HEK293T (cell line): ENCODE measurements at regions not wholly inside any gene's neighbourhood (a gene's known extent, or its start where the extent isn't known, plus 50 kb on each side); places are given as distances from the start of the nearest gene placed in this dataset.

Experiments
- CTCF ChIA-PET: fragments of 350-600 bp; formaldehyde crosslinking; extraction: SDS; loops from one replicate; lab custom pipeline; 2021; ENCODE audit warnings: antibody characterized with exemption, inconsistent platforms; lab: Yijun Ruan, JAX
- POLR2A ChIA-PET: fragments of 350-600 bp; formaldehyde crosslinking; extraction: SDS; loops from one replicate; lab custom pipeline; 2020; ENCODE audit warnings: antibody characterized with exemption, inconsistent platforms; lab: Yijun Ruan, JAX
- DNase-seq: peaks from one replicate; pipeline ENCODE4 v3.0.0; 2012; ENCODE audit warnings: mixed read lengths; ENCODE audit errors: extremely low spot score
- ARNT ChIP-seq: fragments of 450-650 bp; IDR thresholded peaks from 2 replicates; pipeline ENCODE4 v1.6.1; 2017; ENCODE audit warnings: mild to moderate bottlenecking
- BHLHE40 ChIP-seq: fragments of 450-650 bp; IDR thresholded peaks from 2 replicates; pipeline ENCODE4 v1.6.1; 2016; ENCODE audit warnings: mild to moderate bottlenecking, moderate library complexity, borderline replicate concordance
- CTBP1 ChIP-seq: fragments of 450-650 bp; IDR thresholded peaks from 2 replicates; pipeline ENCODE4 v1.6.1; 2016; ENCODE audit warnings: borderline replicate concordance
- ELF4 ChIP-seq: fragments of 450-650 bp; IDR thresholded peaks from 2 replicates; pipeline ENCODE4 v1.6.1; 2017; ENCODE audit warnings: antibody characterized with exemption
- FOXA1 ChIP-seq: fragments of 450-650 bp; IDR thresholded peaks from 2 replicates; pipeline ENCODE4 v1.6.1; 2016; ENCODE audit warnings: mild to moderate bottlenecking
- FOXK2 ChIP-seq: fragments of 450-650 bp; IDR thresholded peaks from 2 replicates; pipeline ENCODE4 v1.6.1; 2016; ENCODE audit warnings: mild to moderate bottlenecking
- FOXM1 ChIP-seq: fragments of 450-650 bp; IDR thresholded peaks from 2 replicates; pipeline ENCODE4 v1.6.1; 2017; ENCODE audit warnings: mild to moderate bottlenecking, borderline replicate concordance
- HDGF ChIP-seq: fragments of 450-650 bp; IDR thresholded peaks from 2 replicates; pipeline ENCODE4 v1.6.1; 2017; ENCODE audit warnings: antibody characterized with exemption, borderline replicate concordance
- L3MBTL2 ChIP-seq: fragments of 450-650 bp; conservative IDR thresholded peaks from 2 replicates; pipeline ENCODE4 v1.6.1; 2016; ENCODE audit warnings: mild to moderate bottlenecking
- LEF1 ChIP-seq: fragments of 450-650 bp; IDR thresholded peaks from 2 replicates; pipeline ENCODE4 v1.6.1; 2017; ENCODE audit warnings: mild to moderate bottlenecking, borderline replicate concordance
- NFRKB ChIP-seq: fragments of 450-650 bp; IDR thresholded peaks from 2 replicates; pipeline ENCODE4 v1.6.1; 2016; ENCODE audit warnings: mild to moderate bottlenecking, moderate library complexity
- SP1 ChIP-seq: fragments of 450-650 bp; IDR thresholded peaks from 2 replicates; pipeline ENCODE4 v1.6.1; 2017
- SUZ12 ChIP-seq: fragments of 450-650 bp; IDR thresholded peaks from 2 replicates; pipeline ENCODE4 v1.6.1; 2016; ENCODE audit warnings: mild to moderate bottlenecking
- TARDBP ChIP-seq: fragments of 450-650 bp; IDR thresholded peaks from 2 replicates; pipeline ENCODE4 v1.6.1; 2016
- ZNF384 ChIP-seq: fragments of 450-650 bp; IDR thresholded peaks from 2 replicates; pipeline ENCODE4 v1.6.1; 2016
- TF ChIP-seq, protein P1 (sequence below): fragments of 450-650 bp; IDR thresholded peaks from 2 replicates; pipeline ENCODE4 v1.6.1; 2016

DNA sequence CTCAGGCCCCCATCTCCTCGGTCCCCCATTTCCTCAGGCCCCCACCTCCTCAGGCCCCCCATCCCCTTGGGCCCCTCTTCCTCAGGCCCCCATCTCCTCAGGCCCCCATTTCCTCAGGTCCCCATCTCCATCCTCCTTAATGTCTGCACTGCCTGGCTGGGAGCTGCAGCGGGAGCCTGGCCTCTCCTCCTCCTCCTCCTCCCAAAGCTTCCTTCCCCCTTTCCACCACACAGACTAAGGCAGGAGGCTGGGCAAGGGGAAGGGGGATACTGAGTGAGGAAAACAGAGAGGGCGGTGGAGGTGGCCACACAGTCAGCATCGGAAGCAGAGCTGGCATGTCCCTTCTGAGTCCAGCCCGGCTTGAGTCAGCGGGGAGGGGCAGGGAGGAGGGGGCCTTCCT lies 122.6 kb upstream of the RPS6KA2 start:
- POLR2A ChIA-PET = no interaction called here
- DNase-seq = no peak
- TF ChIP-seq SP1 = no peak
- TF ChIP-seq, protein P1, sequence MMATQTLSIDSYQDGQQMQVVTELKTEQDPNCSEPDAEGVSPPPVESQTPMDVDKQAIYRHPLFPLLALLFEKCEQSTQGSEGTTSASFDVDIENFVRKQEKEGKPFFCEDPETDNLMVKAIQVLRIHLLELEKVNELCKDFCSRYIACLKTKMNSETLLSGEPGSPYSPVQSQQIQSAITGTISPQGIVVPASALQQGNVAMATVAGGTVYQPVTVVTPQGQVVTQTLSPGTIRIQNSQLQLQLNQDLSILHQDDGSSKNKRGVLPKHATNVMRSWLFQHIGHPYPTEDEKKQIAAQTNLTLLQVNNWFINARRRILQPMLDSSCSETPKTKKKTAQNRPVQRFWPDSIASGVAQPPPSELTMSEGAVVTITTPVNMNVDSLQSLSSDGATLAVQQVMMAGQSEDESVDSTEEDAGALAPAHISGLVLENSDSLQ = no peak
- no peak for TF ChIP-seq ARNT
- no peak for TF ChIP-seq HDGF
- TF ChIP-seq CTBP1 = no peak
- no peak for TF ChIP-seq ELF4
- no peak for TF ChIP-seq FOXK2
- no peak for TF ChIP-seq NFRKB
- no peak for TF ChIP-seq FOXA1
- TF ChIP-seq BHLHE40 = no peak
- TF ChIP-seq ZNF384 = no peak
- no peak for TF ChIP-seq L3MBTL2
- no peak for TF ChIP-seq LEF1
- no peak for TF ChIP-seq SUZ12
- TF ChIP-seq TARDBP = no peak
- no peak for TF ChIP-seq FOXM1
- CTCF ChIA-PET = no interaction called here

DNA sequence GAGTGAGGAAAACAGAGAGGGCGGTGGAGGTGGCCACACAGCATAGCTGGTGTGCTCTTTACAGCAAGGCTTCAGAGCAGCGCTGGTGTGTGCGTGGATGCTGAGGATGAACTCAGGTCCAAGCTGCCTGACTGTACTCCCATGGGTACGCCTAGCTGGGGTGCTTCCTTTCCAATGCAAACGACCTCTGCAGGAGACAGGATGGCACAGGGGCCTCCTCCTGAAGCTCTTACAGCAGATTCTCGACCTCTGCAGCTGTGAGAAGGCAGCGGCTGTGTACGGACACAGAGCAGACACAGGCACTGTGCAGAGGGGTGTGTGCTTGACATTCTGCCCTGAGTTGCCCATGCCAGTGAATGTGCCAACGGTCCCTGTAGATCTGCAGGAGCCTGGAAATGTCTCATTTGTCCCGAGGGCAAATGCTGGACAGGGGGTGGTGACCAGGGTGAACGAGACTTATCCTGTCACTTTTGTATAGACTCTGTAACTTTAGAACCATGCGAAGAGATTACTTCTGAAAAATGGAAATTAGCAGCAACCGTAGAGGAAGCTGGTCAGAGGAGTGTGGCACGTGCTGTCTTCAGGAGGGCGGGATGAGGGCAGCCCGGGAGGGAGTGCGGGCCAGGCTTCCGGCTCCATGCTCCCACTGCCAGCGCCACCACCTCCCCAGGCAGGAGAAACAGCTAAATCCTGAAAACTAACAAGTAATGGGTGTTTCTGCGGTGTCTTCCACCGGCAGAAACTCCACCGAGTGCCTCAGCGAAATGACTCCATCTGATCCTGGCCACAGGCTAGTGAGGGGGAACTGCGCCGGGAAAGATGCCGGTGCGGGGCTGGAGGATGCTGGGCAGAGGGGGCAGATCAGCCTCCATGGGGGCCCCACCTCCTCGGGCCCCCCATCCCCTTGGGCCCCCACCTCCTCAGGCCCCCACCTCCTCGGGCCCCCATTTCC lies 120.9 kb upstream of the RPS6KA2 start:
- TF ChIP-seq, protein P1 = no peak
- TF ChIP-seq FOXM1 = no peak
- no peak for DNase-seq
- CTCF ChIA-PET = interaction anchor here (1.9 kb wide), 1 partner anchor 27 kb away, joined by 7 read pairs; no protein-coding TSS in a partner anchor
- POLR2A ChIA-PET = no interaction called here

DNA sequence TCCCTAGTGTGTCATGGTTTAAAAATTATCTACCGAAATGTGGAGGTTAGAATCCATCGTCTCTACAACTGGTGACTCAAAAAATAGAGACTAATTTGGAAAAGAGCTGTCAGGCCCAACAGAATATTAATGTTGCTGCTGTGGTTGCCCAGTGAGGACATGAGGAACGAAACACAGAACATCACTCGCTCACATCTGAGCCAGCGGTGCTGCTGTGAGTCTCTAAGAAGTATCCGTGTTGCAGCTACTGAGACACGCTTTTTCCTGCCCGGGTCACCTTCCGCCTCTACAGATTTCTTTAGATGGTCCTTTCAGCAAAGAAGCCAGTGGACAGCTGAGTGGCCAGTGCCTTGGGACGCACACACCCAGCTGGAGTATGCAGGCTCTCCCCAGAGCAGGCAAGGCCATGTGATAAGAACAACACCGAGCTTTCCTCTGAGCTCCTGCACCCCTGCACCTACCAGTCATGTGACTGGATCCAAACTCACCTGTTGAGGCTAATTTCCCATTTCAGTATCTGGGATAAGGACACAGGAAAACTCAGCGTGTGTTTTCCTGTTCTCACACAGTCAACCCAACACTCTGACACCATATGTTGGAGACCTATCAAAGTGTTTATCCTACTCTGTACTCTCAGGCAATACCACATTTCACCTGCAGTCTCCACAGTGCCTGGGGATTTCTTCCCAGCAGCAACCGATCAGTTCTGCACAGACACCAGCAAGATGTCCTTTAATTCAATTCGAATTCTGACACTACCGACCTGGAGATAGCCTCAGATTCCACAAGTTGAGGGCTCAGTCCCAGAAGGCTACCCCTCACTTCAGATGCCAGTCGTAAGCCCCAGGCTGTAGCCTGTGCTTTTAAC lies 119.0 kb upstream of the RPS6KA2 start:
- ChIA-PET POLR2A (interaction anchor here (0.9 kb wide), 1 partner anchor 19 kb away, joined by 3 read pairs; no protein-coding TSS in a partner anchor), CTCF (interaction anchor here (1.2 to 1.9 kb wide), 2 partner anchors 26 to 29 kb away, joined by 4 to 7 read pairs; no protein-coding TSS in a partner anchor)
- no peak for TF ChIP-seq ZNF384
- no peak for TF ChIP-seq ELF4
- no peak for TF ChIP-seq FOXM1
- no peak for TF ChIP-seq HDGF
- TF ChIP-seq TARDBP = no peak
- no peak for TF ChIP-seq FOXA1
- TF ChIP-seq, protein P1 = no peak
- no peak for TF ChIP-seq SUZ12
- no peak for TF ChIP-seq BHLHE40
- no peak for TF ChIP-seq LEF1
- no peak for TF ChIP-seq SP1
- TF ChIP-seq ARNT = no peak
- TF ChIP-seq NFRKB = no peak
- no peak for TF ChIP-seq L3MBTL2
- TF ChIP-seq CTBP1 = no peak
- TF ChIP-seq FOXK2 = no peak
- no peak for DNase-seq

DNA sequence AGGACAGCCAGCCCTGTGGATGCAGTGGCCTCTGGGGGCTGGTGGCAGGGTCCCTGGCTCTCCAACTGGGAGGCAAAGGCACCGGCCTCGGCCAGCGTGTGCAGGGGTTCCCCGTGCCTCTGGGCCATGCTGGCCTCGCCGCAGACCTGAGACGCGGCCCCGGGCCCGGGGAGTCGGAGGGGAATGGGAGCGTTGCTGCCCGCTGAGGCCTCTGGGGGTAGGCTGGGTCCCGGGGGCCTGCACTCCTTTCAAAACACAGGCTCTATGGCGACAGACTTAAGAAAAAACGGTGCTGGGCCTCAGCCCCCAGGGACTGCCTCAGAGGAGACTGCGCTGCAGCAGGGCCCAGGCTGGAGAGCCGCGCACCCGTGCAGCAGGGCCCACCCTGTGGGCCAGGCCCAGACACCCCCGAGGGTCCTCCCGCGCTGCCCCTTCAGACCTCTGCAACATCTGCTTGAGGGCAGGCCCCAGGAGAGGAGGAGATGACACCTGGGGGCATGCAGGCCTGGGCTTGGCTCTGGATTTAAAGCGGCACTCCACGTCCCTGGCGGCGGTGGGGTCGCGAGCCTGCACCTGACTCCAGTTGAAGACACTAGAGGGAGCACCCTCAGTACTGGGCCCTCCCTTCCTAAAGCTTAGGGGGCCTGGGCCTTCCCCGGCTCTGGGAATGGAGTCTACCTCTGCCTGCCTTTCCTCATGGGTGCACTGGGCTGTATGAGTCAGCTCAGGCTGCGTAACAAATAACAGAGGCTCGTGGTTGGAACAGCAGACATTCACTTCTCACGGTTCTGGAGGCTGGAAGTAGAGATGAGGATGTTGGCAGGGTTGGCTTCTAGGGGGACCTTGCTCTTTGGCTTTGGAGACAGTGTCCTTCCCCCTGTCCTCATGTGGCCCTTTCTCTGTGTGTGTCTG lies 117.4 kb upstream of the RPS6KA2 start:
- ChIA-PET POLR2A (no interaction called here), CTCF (no interaction called here)
- no peak for TF ChIP-seq FOXM1
- no peak for TF ChIP-seq HDGF
- TF ChIP-seq, protein P1 = no peak
- TF ChIP-seq TARDBP = no peak
- no peak for TF ChIP-seq SP1
- no peak for TF ChIP-seq LEF1
- TF ChIP-seq CTBP1 = no peak
- no peak for DNase-seq
